ENCODE measurements at regions not wholly inside any gene's neighbourhood (a gene's known extent, or its start where the extent isn't known, plus 50 kb on each side); places are given as distances from the start of the nearest gene placed in this dataset.

GRCh38 chr6:15152700-15153099 lies 93.2 kb upstream of the JARID2 start:
- TF ChIP-seq EZH2 (IDR thresholded peaks at IDR 0.05; ENCODE audit: insufficient read depth, poor library complexity, severe bottlenecking) (no peak), EZH2phosphoT487 (IDR thresholded peaks at IDR 0.05; ENCODE audit: insufficient read depth, low read depth) (no peak)

All from GM23248 (cell line).